ENCODE measurements at regions not wholly inside any gene's neighbourhood (a gene's known extent, or its start where the extent isn't known, plus 50 kb on each side); places are given as distances from the start of the nearest gene placed in this dataset.

DNA sequence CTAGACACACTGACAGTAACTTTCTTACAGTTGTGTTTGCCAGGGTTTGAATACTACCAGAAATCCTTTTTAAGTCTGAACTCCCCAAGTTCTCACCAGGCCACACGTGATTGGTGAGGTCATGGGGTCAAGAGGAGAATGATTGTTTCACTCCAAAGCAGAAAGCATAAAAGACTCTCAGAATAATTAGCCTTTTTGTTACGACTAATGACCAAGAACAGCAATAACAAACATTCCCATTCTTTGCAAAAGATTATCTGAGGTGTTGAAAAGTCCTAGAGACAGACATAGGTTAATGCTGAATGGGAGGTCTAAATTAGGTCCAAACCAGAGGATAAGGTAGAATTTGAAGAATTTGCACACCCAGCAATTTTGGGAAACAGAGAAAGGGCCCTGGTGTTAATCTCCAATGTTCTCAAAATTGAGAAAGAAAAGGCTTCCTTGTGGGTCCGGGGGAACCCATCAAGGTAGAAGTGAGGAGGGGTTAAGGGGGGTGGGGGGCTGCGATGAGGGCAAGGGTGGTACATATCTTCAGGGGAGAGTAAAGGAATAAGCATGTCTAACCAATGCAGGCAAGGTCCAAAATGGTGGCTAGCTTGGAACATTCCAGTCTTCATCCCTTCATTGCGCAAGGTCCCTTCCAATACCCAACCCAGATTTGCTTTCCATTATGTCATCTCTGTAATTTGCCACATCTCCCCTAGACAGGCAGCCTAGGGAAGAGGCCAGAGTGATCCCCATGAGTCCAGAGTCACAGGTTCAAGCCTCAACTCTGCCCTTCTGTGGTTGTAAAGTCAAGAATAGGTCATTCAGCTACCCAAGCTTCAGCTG, 74.6 kb upstream of the NFIA start:
- TF ChIP-seq, protein P1, sequence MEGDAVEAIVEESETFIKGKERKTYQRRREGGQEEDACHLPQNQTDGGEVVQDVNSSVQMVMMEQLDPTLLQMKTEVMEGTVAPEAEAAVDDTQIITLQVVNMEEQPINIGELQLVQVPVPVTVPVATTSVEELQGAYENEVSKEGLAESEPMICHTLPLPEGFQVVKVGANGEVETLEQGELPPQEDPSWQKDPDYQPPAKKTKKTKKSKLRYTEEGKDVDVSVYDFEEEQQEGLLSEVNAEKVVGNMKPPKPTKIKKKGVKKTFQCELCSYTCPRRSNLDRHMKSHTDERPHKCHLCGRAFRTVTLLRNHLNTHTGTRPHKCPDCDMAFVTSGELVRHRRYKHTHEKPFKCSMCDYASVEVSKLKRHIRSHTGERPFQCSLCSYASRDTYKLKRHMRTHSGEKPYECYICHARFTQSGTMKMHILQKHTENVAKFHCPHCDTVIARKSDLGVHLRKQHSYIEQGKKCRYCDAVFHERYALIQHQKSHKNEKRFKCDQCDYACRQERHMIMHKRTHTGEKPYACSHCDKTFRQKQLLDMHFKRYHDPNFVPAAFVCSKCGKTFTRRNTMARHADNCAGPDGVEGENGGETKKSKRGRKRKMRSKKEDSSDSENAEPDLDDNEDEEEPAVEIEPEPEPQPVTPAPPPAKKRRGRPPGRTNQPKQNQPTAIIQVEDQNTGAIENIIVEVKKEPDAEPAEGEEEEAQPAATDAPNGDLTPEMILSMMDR (IDR thresholded peaks at IDR 0.05; ENCODE audit: insufficient read depth, low read length), result no peak
- TF ChIP-seq POLR2AphosphoS5 (IDR thresholded peaks at IDR 0.05; ENCODE audit: low read depth) (no peak), GABPA (IDR thresholded peaks at IDR 0.05; ENCODE audit: low read depth) (no peak), SPI1 (IDR thresholded peaks at IDR 0.05; ENCODE audit: borderline replicate concordance, low read depth) (no peak)
- TF ChIP-seq, protein P2, sequence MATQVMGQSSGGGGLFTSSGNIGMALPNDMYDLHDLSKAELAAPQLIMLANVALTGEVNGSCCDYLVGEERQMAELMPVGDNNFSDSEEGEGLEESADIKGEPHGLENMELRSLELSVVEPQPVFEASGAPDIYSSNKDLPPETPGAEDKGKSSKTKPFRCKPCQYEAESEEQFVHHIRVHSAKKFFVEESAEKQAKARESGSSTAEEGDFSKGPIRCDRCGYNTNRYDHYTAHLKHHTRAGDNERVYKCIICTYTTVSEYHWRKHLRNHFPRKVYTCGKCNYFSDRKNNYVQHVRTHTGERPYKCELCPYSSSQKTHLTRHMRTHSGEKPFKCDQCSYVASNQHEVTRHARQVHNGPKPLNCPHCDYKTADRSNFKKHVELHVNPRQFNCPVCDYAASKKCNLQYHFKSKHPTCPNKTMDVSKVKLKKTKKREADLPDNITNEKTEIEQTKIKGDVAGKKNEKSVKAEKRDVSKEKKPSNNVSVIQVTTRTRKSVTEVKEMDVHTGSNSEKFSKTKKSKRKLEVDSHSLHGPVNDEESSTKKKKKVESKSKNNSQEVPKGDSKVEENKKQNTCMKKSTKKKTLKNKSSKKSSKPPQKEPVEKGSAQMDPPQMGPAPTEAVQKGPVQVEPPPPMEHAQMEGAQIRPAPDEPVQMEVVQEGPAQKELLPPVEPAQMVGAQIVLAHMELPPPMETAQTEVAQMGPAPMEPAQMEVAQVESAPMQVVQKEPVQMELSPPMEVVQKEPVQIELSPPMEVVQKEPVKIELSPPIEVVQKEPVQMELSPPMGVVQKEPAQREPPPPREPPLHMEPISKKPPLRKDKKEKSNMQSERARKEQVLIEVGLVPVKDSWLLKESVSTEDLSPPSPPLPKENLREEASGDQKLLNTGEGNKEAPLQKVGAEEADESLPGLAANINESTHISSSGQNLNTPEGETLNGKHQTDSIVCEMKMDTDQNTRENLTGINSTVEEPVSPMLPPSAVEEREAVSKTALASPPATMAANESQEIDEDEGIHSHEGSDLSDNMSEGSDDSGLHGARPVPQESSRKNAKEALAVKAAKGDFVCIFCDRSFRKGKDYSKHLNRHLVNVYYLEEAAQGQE (IDR thresholded peaks at IDR 0.05; ENCODE audit: insufficient replicate concordance, low read depth), result no peak

All from HL-60 (cell line).